ENCODE measurements at regions not wholly inside any gene's neighbourhood (a gene's known extent, or its start where the extent isn't known, plus 50 kb on each side); places are given as distances from the start of the nearest gene placed in this dataset.

GRCh38 chr12:131350943-131351318 is 360.0 kb upstream of the SFSWAP start:
- H3K36me3 Mint-ChIP-seq (ENCODE audit: low read depth) = peaks cover 23% of the 10 kb centered on the region
- TF ChIP-seq CTCF (IDR thresholded peaks at IDR 0.05) = no peak
- no peak overlapping the region for H3K27ac Mint-ChIP-seq
- DNase-seq = no peak
- peaks cover 74% of the 10 kb centered on the region for H3K9me3 Mint-ChIP-seq
- H3K4me3 Mint-ChIP-seq = no peak overlapping the region
- H3K27me3 Mint-ChIP-seq (ENCODE audit: insufficient read depth) = peaks cover 5% of the 10 kb centered on the region
- H3K4me1 Mint-ChIP-seq (ENCODE audit: low read depth) = no peaks in the 10 kb centered on the region

- TF ChIP-seq CTCF (IDR thresholded peaks at IDR 0.05) = no peak
- no peaks in the 10 kb centered on the region for H3K4me1 Mint-ChIP-seq (ENCODE audit: low read depth)
- no peak overlapping the region for H3K4me3 Mint-ChIP-seq
- no peak overlapping the region for H3K27ac Mint-ChIP-seq
- H3K27me3 Mint-ChIP-seq (ENCODE audit: insufficient read depth) = peaks cover 6% of the 10 kb centered on the region
- peaks cover 23% of the 10 kb centered on the region for H3K36me3 Mint-ChIP-seq (ENCODE audit: low read depth)
- no peak for DNase-seq
- peaks cover 79% of the 10 kb centered on the region for H3K9me3 Mint-ChIP-seq
These were observed 359.4 kb upstream of the SFSWAP start for GRCh38 chr12:131351319-131352028.

- Mint-ChIP-seq H3K9me3 (peaks cover 77% of the 10 kb centered on the region), H3K4me1 (ENCODE audit: low read depth) (no peaks in the 10 kb centered on the region), H3K27me3 (ENCODE audit: insufficient read depth) (peaks cover 8% of the 10 kb centered on the region), H3K4me3 (no peak overlapping the region), H3K36me3 (ENCODE audit: low read depth) (peaks cover 23% of the 10 kb centered on the region), H3K27ac (no peak overlapping the region)
- no peak for DNase-seq
- no peak for TF ChIP-seq CTCF (IDR thresholded peaks at IDR 0.05)
These were observed 358.5 kb upstream of the SFSWAP start for GRCh38 chr12:131352296-131352900.

GRCh38 chr12:131353376-131353775 is 357.5 kb upstream of the SFSWAP start:
- Mint-ChIP-seq H3K27ac (no peak overlapping the region), H3K9me3 (peaks cover 71% of the 10 kb centered on the region), H3K36me3 (ENCODE audit: low read depth) (peaks cover 18% of the 10 kb centered on the region), H3K4me1 (ENCODE audit: low read depth) (no peaks in the 10 kb centered on the region), H3K4me3 (no peak overlapping the region), H3K27me3 (ENCODE audit: insufficient read depth) (peaks cover 8% of the 10 kb centered on the region)
- TF ChIP-seq CTCF (IDR thresholded peaks at IDR 0.05) = no peak
- DNase-seq = no peak

- peaks cover 6% of the 10 kb centered on the region; the same call in 1 of the 2 replicates for H3K27me3 Mint-ChIP-seq (ENCODE audit: insufficient read depth)
- H3K4me1 Mint-ChIP-seq (ENCODE audit: low read depth) = no peaks in the 10 kb centered on the region
These were observed 357.1 kb upstream of the SFSWAP start for GRCh38 chr12:131353826-131354225.

More at GRCh38 chr12:131353826-131354225, 357.1 kb upstream of the SFSWAP start:
- Mint-ChIP-seq H3K36me3 (ENCODE audit: low read depth) (peaks cover 18% of the 10 kb centered on the region), H3K27ac (no peak overlapping the region), H3K4me3 (no peak overlapping the region), H3K9me3 (peaks cover 71% of the 10 kb centered on the region)
- no peak for DNase-seq
- no peak for TF ChIP-seq CTCF (IDR thresholded peaks at IDR 0.05)
